ENCODE measurements at regions not wholly inside any gene's neighbourhood (a gene's known extent, or its start where the extent isn't known, plus 50 kb on each side); places are given as distances from the start of the nearest gene placed in this dataset.
"Not testable (repeated sequence)": the region's sequence is repeated elsewhere in the genome, so short reads cannot be mapped to it uniquely, and the experiment has no call there.

- DNase-seq, result not testable (repeated sequence)
Measured at GRCh38 chr17:26936645-26937044, 357.3 kb upstream of the WSB1 start.

- not testable (repeated sequence) for DNase-seq
Measured at GRCh38 chr17:26937750-26938322, 356.1 kb upstream of the WSB1 start.

- not testable (repeated sequence) for DNase-seq
Measured at GRCh38 chr17:26939755-26940154, 354.2 kb upstream of the WSB1 start.

- not testable (repeated sequence) for DNase-seq
Measured at GRCh38 chr17:26940587-26940986, 353.3 kb upstream of the WSB1 start.

- no peak for DNase-seq
Measured at GRCh38 chr17:26962255-26963162, 331.4 kb upstream of the WSB1 start.

- no peak for DNase-seq
Measured at GRCh38 chr17:26963163-26963503, 330.8 kb upstream of the WSB1 start.

- DNase-seq, result not testable (repeated sequence)
Measured at GRCh38 chr17:26965898-26966624, 327.9 kb upstream of the WSB1 start.

GRCh38 chr17:26966625-26967179 is 327.2 kb upstream of the WSB1 start:
- DNase-seq, result not testable (repeated sequence)

- DNase-seq, result not testable (repeated sequence)
Measured at GRCh38 chr17:26981845-26982425, 312.0 kb upstream of the WSB1 start.

GRCh38 chr17:26982563-26982962 is 311.4 kb upstream of the WSB1 start:
- not testable (repeated sequence) for DNase-seq

- not testable (repeated sequence) for DNase-seq
Measured at GRCh38 chr17:26987851-26988250, 306.1 kb upstream of the WSB1 start.

GRCh38 chr17:26994648-26995047 is 299.3 kb upstream of the WSB1 start:
- not testable (repeated sequence) for DNase-seq

- DNase-seq, result not testable (repeated sequence)
Measured at GRCh38 chr17:26996146-26996916, 297.6 kb upstream of the WSB1 start.

- not testable (repeated sequence) for DNase-seq
Measured at GRCh38 chr17:27007734-27008531, 286.0 kb upstream of the WSB1 start.

- DNase-seq, result no peak
Measured at GRCh38 chr17:27009087-27009486, 284.8 kb upstream of the WSB1 start.

GRCh38 chr17:27010138-27010537 is 283.8 kb upstream of the WSB1 start:
- DNase-seq, result not testable (repeated sequence)

- not testable (repeated sequence) for DNase-seq
Measured at GRCh38 chr17:27030552-27030951, 263.4 kb upstream of the WSB1 start.

GRCh38 chr17:27038676-27039075 is 255.2 kb upstream of the WSB1 start:
- DNase-seq, result no peak

- not testable (repeated sequence) for DNase-seq
Measured at GRCh38 chr17:27045039-27045438, 248.9 kb upstream of the WSB1 start.

- DNase-seq, result no peak
Measured at GRCh38 chr17:27049104-27049784, 244.7 kb upstream of the WSB1 start.
